Epidermal melanocyte (primary cell): ENCODE measurements at regions not wholly inside any gene's neighbourhood (a gene's known extent, or its start where the extent isn't known, plus 50 kb on each side); places are given as distances from the start of the nearest gene placed in this dataset.

Experiments
- DNase-seq: peaks from one replicate; pipeline ENCODE4 v3.0.0; 2011; ENCODE audit warnings: low spot score; ENCODE audit not compliant: insufficient read length

DNA sequence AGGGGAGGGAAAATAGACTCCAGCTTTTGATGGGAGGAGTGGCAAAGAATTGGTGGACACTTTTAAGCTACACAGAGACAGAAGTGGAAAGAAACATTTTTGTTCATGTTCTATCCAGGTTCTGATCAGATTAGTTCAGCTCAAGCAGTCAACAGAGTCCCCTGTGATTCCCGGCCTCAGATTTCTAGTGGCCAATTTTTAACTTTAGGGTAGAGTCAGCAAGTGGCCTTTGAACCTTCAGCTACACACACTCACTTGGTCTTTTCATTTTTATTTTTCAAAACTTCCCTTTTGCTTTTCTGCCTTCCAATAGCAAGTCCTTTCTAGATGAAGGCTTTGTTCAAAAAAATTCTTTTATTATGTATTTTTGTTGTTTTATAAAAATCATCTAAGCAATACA lies 169.2 kb upstream of the RPS6KA3 start:
- no peak for DNase-seq

DNA sequence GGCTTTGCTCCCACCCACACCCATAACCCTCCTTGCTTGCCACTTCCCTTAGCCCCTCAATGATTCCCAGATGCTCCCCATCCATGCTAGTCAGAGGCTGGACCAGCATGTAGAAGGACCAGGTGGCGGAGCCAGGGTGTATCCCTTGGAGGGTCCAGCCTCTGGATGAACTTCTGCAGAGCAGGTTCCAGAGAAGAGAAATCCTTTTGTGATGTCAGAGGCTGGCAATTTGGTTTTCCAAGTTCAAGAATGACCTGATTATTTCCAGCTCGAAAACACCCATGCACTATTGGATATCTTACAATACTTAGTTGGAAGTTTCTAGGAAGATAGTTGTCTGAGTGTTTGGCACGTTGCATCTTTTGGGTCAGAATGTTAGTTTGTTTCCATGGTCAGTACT lies 168.3 kb upstream of the RPS6KA3 start:
- no peak for DNase-seq

DNA sequence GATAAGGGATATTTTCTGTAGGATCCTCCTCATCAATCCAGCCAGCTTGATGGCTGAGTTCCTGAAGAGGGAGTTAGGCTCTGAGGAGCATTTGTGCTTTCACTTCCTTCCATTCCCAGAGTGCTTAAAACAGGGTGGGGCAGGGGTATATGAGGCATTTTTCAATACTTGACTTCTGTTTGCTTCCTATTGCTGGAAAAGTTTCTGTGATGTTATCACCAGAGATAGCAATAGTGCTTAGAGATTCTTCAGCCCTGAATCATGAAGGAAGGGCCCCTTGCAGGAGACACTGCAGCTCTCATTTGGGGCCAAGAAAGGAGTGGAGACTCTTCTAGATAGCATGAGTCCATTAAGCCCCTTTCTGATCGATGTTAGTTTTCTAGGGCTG lies 166.7 kb upstream of the RPS6KA3 start:
- no peak for DNase-seq

DNA sequence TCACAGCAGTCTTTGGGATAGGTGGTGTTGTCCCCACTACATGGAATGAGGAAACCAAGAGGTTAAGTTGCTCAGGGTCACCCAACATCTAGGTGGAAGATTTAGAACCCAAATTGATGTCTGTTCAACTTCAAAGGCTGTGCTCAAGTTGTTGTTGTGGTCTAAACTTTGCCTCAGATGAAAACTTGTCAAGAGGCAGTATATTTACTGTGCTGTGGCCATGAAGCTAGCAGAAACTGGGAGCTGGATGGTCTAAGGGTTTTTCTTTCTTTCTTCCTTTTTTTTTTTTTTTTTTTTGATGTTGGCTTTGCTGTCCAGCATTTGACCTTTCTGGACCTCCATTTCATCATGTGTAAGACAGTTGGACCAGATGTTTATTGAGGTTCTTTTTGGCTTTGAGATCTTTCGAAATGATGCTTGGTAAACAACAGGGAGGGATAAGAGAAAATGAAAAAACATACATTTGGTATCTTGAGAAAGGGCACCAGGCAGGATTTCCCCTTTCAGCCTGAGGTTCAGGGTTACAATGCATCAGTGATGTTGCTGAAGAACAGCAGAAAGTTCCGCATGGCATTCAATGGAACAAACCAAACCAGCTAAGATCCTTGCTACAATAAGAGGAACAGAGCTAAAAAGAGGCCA lies 166.2 kb upstream of the RPS6KA3 start:
- no peak for DNase-seq

DNA sequence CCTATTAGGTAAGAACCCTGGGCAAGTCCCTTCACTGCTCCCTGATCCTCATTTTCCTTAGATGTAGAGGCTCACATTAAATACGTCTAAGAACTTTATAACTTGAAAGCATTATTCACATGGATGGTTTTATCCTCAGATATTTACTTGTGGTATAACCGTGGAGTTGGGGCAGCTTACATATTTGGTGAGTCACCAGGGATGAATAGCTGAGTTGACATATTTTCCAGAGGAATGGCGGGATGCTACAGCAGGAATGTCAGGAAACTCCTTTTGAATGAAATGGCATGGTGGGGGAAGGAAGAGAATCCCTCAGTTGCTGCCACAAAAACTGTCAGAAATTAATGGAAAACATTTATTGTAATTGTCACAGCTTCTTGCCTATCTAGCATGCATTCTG lies 165.3 kb upstream of the RPS6KA3 start:
- no peak for DNase-seq

DNA sequence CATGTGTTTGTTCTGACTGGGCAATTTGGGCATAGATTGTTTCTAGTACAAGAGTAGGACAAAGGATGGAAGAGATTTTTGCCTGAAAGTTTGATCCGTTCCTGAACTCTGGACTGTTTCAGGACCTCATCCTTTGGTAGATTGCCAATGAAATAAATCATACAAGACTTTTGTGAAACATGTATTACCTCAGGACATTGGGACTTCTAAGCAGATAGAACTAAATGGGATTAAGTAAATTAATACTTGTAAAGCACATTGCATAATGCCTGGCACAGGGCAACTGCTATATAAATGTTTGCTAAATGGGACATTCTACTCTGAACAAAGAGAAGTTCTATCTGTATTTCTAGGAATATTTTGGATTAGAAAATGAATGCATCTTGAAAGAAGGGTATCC lies 164.8 kb upstream of the RPS6KA3 start:
- DNase-seq: no peak

DNA sequence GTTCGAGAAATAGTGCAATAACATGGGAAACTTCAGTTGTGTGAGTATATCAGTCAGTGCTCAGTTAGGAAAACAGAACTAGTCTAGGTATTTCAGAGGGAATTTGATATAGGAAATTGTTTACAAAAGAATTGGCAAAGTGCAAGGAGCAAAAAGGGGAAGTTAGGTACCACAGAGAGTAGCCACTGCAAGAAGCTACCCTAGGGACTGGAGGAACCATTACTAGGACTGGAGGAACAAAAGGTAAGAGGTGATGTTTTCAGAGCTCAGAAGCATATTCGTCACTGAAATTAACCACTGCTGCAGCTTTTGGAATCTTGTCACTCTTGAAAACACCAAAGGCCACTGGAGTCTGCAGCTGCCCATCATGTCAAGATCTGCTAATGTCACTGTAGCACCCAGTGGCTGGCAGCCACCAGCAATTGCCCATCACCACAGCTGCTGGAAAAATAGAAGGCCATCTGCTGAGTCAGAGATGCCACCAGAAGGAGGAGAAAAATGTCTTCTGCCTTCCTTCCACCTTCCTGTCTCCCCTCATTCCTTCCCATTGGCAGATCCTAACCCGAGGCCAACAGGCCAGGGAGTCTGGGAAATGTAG lies 160.6 kb upstream of the RPS6KA3 start:
- DNase-seq: no peak

DNA sequence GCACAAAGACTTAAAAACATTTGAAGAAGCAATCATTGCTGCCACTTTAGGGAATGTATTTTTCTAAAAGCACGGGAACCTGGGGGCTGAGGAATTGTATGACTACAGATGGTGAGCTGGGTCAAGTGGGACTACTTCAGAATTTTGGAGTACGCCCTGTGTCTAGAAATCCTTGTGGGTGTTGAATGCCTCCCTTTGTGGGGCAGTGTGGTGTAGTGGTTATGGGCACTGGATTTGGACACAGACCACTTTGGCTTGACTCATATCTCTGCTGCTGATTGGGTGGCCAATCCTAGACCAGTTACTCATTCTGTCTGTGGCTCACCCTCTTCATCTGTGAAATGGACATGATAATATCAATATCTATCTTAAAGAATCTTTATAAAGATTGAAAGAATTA lies 155.0 kb upstream of the RPS6KA3 start:
- DNase-seq: no peak

DNA sequence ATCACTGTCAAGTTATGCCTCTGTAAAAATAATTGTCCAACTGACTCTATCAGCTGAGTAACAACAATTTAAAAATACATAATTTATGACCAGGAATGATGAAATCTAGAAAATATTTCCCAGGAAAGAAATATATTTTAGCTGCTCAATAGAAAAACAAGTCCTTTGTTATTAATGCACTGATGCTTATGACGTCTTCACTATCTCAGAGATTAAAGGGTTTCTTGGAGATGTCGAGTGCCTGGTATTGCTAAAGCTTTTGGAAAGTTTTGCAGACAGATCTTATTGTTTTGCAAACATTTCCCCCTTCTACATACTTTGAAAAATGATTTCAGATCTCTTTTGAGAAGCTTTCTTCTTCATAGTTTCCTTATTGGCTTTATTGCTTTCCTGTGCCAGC lies 154.6 kb upstream of the RPS6KA3 start:
- no peak for DNase-seq

DNA sequence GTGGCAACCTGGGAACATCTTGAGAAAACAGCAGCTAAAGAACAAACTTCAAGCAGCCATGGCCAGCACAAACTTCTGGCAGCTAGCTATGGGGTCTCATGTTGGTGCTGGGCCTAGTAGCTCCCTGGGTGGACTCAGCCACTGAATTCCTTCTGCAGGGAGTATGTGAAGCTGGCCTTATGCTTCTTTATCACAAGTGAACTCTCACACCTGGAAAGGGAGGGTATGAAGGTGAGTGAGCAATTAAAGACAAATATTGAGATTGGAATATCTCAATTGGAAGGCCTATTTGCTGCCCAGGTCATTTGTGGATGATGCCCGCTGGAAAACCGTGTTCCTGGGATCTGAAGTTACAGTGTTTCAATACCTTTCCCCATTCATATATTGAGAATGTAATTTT lies 153.3 kb upstream of the RPS6KA3 start:
- no peak for DNase-seq

DNA sequence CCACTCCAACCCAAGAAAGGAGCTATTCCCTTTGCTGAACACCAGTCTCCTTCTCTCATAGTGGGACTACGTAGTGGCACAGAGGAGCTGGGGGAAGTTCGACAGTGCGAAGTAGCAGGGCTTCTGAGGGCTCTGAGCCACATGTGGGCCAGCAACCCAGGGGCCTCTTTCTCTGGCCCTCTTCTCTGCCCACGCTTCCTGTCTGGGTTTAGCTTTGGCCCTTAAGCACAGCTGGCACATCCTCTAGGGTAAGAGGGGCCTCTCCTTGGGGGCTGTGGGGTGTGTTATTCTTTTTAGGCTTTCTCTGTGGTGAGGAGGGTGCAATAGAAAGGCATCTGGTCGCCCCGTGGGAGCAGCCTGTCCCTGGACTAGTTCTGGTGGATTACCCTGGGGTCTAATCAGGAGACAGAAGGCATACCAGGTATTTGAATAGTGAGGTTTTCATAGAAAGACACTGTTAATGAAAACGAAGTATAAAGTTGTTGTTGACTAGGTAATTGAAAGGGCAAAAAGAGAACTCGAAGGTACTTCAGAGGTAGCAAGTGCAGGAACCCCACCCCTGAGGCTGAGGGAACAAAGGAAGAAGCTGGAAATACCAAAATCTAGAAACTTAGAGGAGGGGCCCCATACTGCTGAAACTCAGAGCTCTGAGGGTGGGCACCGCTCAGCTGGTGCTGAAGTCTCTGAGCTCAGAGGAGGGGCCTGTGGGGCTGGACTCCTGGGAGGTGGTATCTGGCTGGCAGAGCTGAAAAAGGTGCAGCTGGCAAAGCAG lies 151.9 kb upstream of the RPS6KA3 start:
- DNase-seq: no peak

DNA sequence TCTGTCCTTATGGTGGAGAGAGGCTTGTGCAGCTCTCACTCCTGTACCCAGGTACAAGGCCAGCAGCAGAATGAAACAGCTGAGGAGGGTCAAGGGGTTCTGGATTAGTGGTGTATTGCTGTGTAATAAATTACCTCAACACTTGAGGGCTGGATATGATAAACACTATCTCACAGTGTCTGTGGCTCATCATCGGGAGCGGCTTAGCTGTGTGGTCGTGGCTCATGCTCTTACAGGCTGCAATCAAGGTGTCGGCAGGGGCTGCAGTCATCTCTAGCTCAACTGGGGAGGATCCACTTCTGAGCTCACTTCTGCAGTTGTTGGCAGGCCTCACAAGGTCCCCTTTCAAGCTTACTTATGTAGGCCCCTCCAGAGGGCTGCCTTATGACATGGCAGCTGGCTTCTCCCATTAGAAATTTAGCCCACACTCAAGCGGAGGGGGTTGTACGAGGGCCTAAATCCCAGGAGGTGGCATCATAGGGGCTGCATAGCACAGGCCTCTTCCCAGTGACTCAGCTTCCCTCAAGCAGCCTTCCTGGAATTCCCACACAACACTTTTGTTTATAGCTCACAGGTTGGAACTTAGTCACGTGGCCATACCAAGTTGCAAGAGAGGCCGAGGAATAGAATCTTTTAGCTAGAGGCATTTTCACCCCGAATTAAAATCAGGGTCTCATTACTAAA lies 148.2 kb upstream of the RPS6KA3 start:
- no peak for DNase-seq

DNA sequence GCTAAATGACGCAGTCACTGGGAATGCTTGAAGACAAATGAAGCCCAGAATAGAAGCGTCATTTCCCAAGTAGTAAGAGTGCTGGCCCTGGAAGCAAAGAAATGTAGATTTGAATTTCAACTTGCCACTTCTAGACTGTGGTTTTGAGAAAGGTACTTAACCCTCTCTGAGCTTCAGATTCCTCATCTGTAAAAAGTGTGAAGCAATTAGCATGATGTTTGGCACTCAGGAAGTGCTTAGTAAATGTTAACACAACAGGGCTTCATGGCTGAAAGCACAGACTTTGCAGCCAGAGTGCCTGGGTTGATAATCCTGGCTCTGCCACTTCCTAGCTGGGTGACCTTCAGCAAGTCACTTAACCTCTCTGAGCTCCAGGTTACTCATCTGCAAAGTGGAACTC lies 147.4 kb upstream of the RPS6KA3 start:
- no peak for DNase-seq

DNA sequence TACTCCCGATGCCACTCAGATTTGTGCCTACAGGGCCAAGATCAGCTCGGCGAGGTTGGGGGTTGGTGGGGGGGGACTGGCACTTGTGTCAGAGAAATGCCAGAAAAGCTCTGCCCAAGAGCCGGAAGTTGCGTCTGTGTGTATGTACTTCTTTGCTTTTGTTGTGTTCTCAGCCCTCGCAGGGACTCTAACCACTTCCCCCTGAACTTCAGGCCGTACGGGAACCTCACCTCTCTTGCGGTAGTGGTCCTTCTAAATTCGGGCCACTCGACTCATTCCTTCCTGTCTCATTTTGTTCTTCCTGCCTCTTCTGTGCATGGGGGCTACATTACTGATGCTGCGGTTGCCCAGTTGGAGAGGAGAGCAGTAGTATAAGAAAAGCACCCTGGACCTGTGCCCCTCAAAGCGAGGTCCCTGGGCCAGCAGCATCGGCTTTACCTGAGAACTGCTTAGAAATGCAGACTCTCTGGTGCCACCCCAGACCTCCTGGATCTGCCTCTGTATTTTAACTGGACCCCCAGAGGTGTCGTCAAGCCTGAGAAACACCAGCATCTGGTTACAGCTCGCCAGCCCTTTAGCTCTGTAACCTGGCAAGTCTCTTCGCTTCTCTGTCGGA lies 146.3 kb upstream of the RPS6KA3 start:
- no peak for DNase-seq

DNA sequence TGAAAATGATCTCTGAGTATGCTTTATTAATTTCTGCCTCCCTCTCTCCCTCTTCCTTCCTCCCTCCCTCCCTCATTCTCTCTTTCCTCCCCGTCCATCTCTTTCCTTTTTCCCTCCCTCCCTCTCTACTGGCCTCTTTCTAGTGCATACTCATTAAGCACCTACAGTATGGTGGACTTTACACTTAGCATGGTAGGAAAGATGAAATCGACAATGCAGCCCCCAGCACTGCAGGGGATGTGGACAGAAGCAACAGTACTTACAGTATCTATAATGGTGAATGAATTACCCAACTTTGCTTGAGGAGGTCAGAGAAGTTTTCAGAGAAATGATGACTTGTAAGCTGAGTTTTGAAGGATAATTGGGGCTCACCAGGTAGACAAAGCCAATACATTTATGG lies 143.8 kb upstream of the RPS6KA3 start:
- no peak for DNase-seq

DNA sequence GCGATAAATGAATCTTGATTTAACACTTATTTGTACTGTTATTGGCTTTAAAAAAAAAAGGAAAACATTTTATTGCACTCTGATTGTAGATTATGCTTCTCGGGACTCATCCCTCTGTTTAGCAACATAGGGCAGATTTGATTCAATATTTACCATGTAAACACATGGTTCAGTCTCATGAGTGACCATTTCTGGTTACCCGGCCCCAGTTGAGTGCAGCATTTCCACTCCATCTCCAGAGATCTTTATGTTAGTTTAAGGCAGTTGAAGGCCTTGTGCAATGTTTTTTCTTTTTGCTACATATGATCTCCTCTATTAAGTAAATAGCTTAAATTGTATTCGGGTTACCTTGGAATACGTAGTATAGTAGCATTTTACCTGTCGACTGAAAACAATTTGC lies 143.3 kb upstream of the RPS6KA3 start:
- DNase-seq: no peak

DNA sequence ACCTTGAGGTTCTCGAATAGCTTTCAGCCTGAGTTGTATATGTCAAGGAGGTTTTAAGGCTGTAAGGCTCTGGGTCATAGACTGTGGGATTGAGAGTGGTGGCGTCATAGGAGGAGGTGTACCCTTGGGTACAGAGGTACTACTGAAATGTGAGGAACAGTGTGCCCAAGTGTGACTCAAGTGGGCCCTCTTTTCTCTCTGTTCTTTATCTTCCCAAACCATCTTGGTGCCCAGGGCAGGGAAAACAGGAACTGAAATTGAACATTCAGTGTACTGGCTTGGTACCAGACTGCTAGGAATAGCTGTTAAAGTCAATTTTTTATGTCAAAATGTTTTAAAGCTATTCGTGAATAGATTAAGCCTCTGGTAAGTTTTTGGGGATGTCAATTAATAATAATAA lies 136.2 kb upstream of the RPS6KA3 start:
- DNase-seq: no peak

DNA sequence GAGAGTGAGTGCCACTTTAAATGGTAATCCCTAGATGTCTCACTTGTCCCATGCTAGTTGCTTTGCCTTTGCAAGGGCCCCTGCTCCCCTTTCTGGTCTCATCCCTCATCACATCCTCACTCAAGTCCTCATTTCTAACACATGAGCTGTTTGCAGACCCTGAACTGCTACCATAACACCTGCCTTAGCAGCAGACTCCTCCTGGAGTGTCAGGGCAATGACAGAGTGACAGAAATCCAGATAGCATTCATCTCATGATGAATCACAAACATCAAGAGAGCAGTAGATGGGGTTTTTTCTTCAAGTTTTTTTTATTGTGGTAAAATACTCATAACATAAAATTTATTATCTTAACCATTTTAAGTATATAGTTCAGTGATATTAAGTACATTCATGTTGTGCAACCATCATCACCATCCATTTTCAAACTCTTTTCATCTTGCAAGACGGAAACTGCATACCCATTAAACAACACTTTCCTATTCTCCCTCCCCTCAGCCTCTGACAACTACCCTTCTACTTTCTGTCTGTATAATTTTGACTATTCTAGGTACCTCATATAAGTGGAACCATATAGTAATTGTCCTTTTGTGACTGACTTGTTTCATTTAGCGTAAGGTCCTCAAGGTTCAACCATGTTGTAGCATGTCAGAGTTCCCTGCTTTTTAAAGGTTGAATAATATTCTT lies 133.2 kb upstream of the RPS6KA3 start:
- DNase-seq: no peak

DNA sequence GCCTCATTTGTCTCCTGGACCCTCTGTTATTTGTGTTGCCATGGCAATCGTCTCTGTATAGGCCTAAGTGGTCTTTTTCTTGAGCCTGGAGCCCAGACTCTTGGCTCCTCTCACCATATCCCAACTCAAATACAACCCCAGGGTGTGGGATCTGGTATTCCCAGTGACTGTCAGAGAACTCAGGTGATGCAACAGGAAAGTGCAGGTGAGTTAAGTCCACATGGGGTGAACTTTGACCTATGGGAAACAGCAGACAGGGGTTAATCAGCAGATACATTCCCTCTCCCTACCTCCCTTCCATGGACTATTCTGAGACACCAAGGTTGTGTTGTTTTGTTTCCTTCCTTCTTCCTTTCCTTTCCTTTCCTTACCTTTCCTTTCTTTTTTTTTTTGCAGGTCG lies 130.9 kb upstream of the RPS6KA3 start:
- DNase-seq: no peak

DNA sequence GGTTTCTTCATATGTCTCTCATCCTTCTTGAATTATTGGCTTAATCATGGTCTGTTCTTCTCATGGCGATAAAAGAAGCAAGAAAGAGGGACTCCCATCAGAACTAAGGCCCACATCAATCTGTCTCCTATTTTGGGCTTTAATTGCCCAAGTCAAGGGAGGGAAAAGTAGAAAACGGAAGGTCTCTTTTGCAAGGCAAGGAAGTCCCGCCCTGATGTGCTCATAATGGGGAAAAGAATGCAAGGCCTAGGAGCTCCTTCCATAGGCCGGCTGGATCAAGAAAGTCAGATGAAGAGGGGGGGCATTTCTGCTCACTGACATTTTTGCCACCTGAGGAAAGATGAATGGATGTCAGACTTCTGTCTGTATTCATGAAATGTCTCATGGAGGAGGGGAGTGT lies 127.7 kb upstream of the RPS6KA3 start:
- no peak for DNase-seq

DNA sequence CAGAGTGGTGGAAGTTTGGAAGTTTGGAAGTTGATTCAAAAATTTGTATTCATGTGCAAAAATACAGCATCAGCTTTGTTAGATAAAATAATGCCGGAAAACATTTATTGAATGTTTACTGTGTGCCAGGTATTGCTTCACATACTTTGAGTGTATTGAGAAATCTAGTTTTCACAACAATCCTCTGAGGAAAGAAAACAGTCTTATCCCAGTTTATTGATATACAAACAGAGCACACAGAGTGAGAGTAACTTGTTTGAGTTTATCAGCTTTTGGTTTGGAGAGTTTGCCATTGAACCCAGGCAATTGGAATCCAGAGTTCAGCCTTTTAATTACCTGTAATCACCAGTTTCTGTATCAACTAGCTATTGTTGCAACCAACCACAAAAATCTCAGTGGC lies 127.2 kb upstream of the RPS6KA3 start:
- DNase-seq: no peak
